MM.1S (cell line): ENCODE measurements at regions not wholly inside any gene's neighbourhood (a gene's known extent, or its start where the extent isn't known, plus 50 kb on each side); places are given as distances from the start of the nearest gene placed in this dataset.
"Not testable (repeated sequence)": the region's sequence is repeated elsewhere in the genome, so short reads cannot be mapped to it uniquely, and the experiment has no call there.

Source experiments
- DNase-seq: peaks from one replicate; pipeline ENCODE4 v3.0.0-alpha.2; 2015
- H2AFZ ChIP-seq: fragments of 300-600 bp; sonication (generic); 2 replicates; pipeline ENCODE4 v1.6.0; 2016; ENCODE audit warnings: antibody characterized with exemption, low read length
- H3F3A ChIP-seq: fragments of 300-600 bp; sonication (generic); 2 replicates; pipeline ENCODE4 v1.6.1; 2016; ENCODE audit warnings: mild to moderate bottlenecking, antibody characterized with exemption, low read length, moderate library complexity, mixed read lengths; ENCODE audit not compliant: insufficient read depth
- H3K27ac ChIP-seq: fragments of 300-600 bp; sonication (generic); 2 replicates; pipeline ENCODE4 v1.5.1; 2016; ENCODE audit warnings: mild to moderate bottlenecking, low read length
- H3K27me3 ChIP-seq: fragments of 300-600 bp; sonication (generic); replicated peaks from 2 replicates; pipeline ENCODE4 v1.6.0; 2016; ENCODE audit warnings: low read length; ENCODE audit not compliant: insufficient read depth
- H3K36me3 ChIP-seq: fragments of 300-600 bp; sonication (generic); replicated peaks from 2 replicates; pipeline ENCODE4 v1.6.1; 2016; ENCODE audit warnings: mild to moderate bottlenecking, low read length, mixed read lengths; ENCODE audit not compliant: insufficient read depth
- H3K4me1 ChIP-seq: fragments of 300-600 bp; sonication (generic); 2 replicates; pipeline ENCODE4 v1.6.1; 2016; ENCODE audit warnings: low read length, mixed read lengths
- H3K4me2 ChIP-seq: fragments of 300-600 bp; sonication (generic); 2 replicates; pipeline ENCODE4 v1.6.0; 2016; ENCODE audit warnings: low read depth, low read length
- H3K4me3 ChIP-seq: fragments of 300-600 bp; sonication (generic); 2 replicates; pipeline ENCODE4 v1.5.1; 2016; ENCODE audit warnings: low read length, mixed read lengths
- H3K79me2 ChIP-seq: fragments of 300-600 bp; sonication (generic); 2 replicates; pipeline ENCODE4 v1.6.1; 2016; ENCODE audit warnings: mixed run types, low read length, mixed read lengths
- H3K9ac ChIP-seq: fragments of 300-600 bp; sonication (generic); 2 replicates; pipeline ENCODE4 v1.6.1; 2016; ENCODE audit warnings: low read length, mixed read lengths
- H3K9me2 ChIP-seq: fragments of 300-600 bp; sonication (generic); replicated peaks from 2 replicates; pipeline ENCODE4 v1.6.1; 2016; ENCODE audit warnings: mild to moderate bottlenecking, low read length, mixed read lengths; ENCODE audit not compliant: insufficient read depth
- H3K9me3 ChIP-seq: fragments of 300-600 bp; sonication (generic); replicated peaks from 2 replicates; pipeline ENCODE4 v1.6.1; 2016; ENCODE audit warnings: mild to moderate bottlenecking, low read length, mixed read lengths; ENCODE audit not compliant: insufficient read depth
- H4K20me1 ChIP-seq: fragments of 300-600 bp; sonication (generic); 2 replicates; pipeline ENCODE4 v1.6.1; 2016; ENCODE audit warnings: mild to moderate bottlenecking, low read length, moderate library complexity, mixed read lengths; ENCODE audit not compliant: insufficient read depth
- EZH2 ChIP-seq: fragments of 300-600 bp; sonication (generic); optimal IDR thresholded peaks from 2 replicates; pipeline ENCODE3; 2017; ENCODE audit warnings: low read depth, mild to moderate bottlenecking, antibody characterized with exemption, low read length, mixed read lengths
- EZH2phosphoT487 ChIP-seq: fragments of 300-600 bp; sonication (generic); IDR thresholded peaks from 2 replicates; pipeline ENCODE4 v1.6.1; 2018; ENCODE audit warnings: antibody characterized with exemption, low read length
- TF ChIP-seq, protein P1 (sequence below): fragments of 300-600 bp; sonication (generic); IDR thresholded peaks from 2 replicates; pipeline ENCODE4 v1.5.1; 2016; ENCODE audit warnings: antibody characterized with exemption, low read length, mixed read lengths

GRCh38 chrX:96112689-96113088 lies 572.0 kb upstream of the DIAPH2 start:
- Histone ChIP-seq H3K4me1 (no peaks in the 10 kb centered on the region), H3K9ac (no peak overlapping the region), H3K79me2 (no peaks in the 10 kb centered on the region), H3F3A (no peaks in the 10 kb centered on the region), H4K20me1 (no peaks in the 10 kb centered on the region), H3K27ac (no peak overlapping the region), H3K27me3 (no peaks in the 10 kb centered on the region), H2AFZ (no peak overlapping the region), H3K4me3 (no peak overlapping the region), H3K9me3 (no peaks in the 10 kb centered on the region), H3K36me3 (no peaks in the 10 kb centered on the region), H3K9me2 (no peaks in the 10 kb centered on the region), H3K4me2 (no peak overlapping the region)
- DNase-seq, result no peak
- TF ChIP-seq EZH2phosphoT487, result no peak
- TF ChIP-seq, protein P1, sequence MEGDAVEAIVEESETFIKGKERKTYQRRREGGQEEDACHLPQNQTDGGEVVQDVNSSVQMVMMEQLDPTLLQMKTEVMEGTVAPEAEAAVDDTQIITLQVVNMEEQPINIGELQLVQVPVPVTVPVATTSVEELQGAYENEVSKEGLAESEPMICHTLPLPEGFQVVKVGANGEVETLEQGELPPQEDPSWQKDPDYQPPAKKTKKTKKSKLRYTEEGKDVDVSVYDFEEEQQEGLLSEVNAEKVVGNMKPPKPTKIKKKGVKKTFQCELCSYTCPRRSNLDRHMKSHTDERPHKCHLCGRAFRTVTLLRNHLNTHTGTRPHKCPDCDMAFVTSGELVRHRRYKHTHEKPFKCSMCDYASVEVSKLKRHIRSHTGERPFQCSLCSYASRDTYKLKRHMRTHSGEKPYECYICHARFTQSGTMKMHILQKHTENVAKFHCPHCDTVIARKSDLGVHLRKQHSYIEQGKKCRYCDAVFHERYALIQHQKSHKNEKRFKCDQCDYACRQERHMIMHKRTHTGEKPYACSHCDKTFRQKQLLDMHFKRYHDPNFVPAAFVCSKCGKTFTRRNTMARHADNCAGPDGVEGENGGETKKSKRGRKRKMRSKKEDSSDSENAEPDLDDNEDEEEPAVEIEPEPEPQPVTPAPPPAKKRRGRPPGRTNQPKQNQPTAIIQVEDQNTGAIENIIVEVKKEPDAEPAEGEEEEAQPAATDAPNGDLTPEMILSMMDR, result peak; percentile 9; the same call in 1 of the 2 replicates

- DNase-seq, result no peak
- H3F3A ChIP-seq, result no peaks in the 10 kb centered on the region
- no peaks in the 10 kb centered on the region for H3K9me2 ChIP-seq
- H3K27me3 ChIP-seq, result no peaks in the 10 kb centered on the region
- H3K79me2 ChIP-seq, result no peaks in the 10 kb centered on the region
- TF ChIP-seq, protein P1, result no peak; the same call in 1 of the 2 replicates
- TF ChIP-seq EZH2phosphoT487, result no peak
- TF ChIP-seq EZH2, result no peak
- H3K9ac ChIP-seq, result no peak overlapping the region
- H3K27ac ChIP-seq, result no peak overlapping the region
- no peak overlapping the region for H3K4me3 ChIP-seq
- no peak overlapping the region for H3K4me2 ChIP-seq
- H3K36me3 ChIP-seq, result no peaks in the 10 kb centered on the region
- H3K9me3 ChIP-seq, result no peaks in the 10 kb centered on the region
- H3K4me1 ChIP-seq, result no peaks in the 10 kb centered on the region
- no peak overlapping the region for H2AFZ ChIP-seq
- no peaks in the 10 kb centered on the region for H4K20me1 ChIP-seq
These were observed 558.5 kb upstream of the DIAPH2 start for GRCh38 chrX:96126182-96126581.

- H4K20me1 ChIP-seq, H3K4me1 ChIP-seq, H2AFZ ChIP-seq, H3K79me2 ChIP-seq, H3K36me3 ChIP-seq, H3K27ac ChIP-seq, H3K9ac ChIP-seq, H3K4me2 ChIP-seq, H3K9me2 ChIP-seq, H3K4me3 ChIP-seq, DNase-seq, H3K9me3 ChIP-seq, H3F3A ChIP-seq, H3K27me3 ChIP-seq: not testable (repeated sequence)
These were observed 556.6 kb upstream of the DIAPH2 start for GRCh38 chrX:96128058-96128457.

DNA sequence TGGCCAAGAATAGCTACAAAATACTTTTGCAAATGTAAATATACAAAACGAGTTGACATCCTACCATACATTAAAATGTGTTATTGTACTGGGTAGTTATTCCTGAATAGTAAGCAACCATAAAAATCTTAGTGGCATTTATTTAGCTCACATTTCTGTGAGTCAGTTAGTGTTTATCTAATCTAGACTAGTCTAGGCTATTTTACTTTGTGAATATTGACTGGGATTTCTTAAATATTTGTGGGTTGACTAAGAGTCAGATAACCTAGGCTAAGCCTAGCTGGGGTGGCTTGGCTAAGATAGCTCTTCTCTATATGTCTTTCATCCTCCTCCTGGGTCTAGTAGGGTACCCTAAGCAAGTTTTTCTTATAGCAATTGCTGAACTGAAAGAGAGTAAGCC lies 543.8 kb upstream of the DIAPH2 start:
- TF ChIP-seq, protein P1, result no peak
- no peak for TF ChIP-seq EZH2phosphoT487
- no peak for TF ChIP-seq EZH2

More for the DNA sequence above, 543.8 kb upstream of the DIAPH2 start:
- Histone ChIP-seq H3K9me2 (no peaks in the 10 kb centered on the region), H4K20me1 (no peaks in the 10 kb centered on the region), H3K27ac (no peak overlapping the region), H3K4me1 (no peaks in the 10 kb centered on the region), H3F3A (no peaks in the 10 kb centered on the region), H3K36me3 (no peaks in the 10 kb centered on the region), H3K4me2 (no peak overlapping the region), H2AFZ (no peak overlapping the region), H3K4me3 (no peak overlapping the region), H3K79me2 (no peaks in the 10 kb centered on the region), H3K9ac (no peak overlapping the region), H3K9me3 (no peaks in the 10 kb centered on the region), H3K27me3 (no peaks in the 10 kb centered on the region)
- no peak for DNase-seq
